WI38 (cell line): ENCODE measurements at regions not wholly inside any gene's neighbourhood (a gene's known extent, or its start where the extent isn't known, plus 50 kb on each side); places are given as distances from the start of the nearest gene placed in this dataset.

Experiments used
- H3K4me3 ChIP-seq: 2 replicates; pipeline ENCODE4 v1.5.1; 2011; ENCODE audit warnings: low read depth, mild to moderate bottlenecking, control low read depth, low read length
- TF ChIP-seq, protein P1 (sequence below): IDR thresholded peaks from 2 replicates; pipeline ENCODE4 v1.5.1; 2012; ENCODE audit warnings: low read depth, mild to moderate bottlenecking, control low read depth, low read length

DNA sequence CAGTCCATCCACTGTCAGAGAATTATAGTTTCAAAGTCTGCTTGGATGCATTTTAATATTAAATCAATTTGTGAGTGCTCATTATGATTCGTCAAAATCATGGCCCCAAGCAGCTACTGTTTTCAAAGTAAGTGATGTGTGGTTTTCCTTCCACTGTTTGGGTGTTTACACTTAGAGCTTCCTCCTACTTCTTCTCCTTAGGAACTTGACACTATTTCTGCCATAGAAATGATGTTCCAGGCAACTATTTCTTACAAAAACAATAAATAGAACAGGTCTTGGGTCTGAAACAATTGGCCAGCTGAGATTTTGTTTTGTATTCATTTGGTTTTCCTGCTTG, 132.8 kb upstream of the RAI14 start:
- TF ChIP-seq, protein P1, sequence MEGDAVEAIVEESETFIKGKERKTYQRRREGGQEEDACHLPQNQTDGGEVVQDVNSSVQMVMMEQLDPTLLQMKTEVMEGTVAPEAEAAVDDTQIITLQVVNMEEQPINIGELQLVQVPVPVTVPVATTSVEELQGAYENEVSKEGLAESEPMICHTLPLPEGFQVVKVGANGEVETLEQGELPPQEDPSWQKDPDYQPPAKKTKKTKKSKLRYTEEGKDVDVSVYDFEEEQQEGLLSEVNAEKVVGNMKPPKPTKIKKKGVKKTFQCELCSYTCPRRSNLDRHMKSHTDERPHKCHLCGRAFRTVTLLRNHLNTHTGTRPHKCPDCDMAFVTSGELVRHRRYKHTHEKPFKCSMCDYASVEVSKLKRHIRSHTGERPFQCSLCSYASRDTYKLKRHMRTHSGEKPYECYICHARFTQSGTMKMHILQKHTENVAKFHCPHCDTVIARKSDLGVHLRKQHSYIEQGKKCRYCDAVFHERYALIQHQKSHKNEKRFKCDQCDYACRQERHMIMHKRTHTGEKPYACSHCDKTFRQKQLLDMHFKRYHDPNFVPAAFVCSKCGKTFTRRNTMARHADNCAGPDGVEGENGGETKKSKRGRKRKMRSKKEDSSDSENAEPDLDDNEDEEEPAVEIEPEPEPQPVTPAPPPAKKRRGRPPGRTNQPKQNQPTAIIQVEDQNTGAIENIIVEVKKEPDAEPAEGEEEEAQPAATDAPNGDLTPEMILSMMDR = no peak
- H3K4me3 ChIP-seq = no peak overlapping the region

DNA sequence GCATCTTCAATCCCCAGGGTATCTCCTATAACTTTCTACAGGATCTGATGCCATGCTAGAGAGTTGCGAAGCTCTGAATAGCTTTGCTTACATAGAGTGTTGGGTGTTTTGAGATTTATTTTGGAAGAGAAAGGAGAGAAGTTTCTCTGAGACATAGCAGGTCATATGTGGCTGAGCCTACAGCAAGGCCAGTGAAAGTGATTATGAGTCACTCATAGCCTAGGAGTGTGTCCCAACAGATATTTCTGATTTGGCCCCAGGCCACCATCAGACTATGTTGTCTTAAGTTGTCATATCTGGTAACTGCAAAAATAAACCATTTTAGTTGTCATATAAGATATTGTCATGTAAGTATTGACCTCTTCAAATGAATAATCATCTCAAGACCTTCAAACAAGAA, 132.0 kb upstream of the RAI14 start:
- TF ChIP-seq, protein P1 = no peak
- no peak overlapping the region for H3K4me3 ChIP-seq

DNA sequence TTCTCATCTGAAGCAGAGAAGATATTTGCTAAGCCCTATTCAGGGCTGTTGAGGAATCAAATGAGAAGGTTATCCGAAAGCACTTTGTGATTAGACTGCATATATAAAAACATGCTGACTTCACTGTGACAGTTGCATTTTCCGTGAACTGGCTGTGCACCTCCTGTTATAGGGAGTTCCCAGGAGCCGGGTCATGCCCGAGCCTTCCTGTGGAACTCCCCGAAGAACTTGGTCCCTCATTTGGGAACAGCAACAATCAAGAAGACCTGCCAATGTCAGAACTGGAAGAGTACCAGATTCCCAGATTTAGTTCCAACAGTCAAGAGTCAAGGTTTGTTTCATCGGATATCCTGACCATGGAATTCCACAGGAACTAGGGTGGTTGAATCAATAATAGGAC, 130.4 kb upstream of the RAI14 start:
- TF ChIP-seq, protein P1 = no peak
- no peak overlapping the region for H3K4me3 ChIP-seq

DNA sequence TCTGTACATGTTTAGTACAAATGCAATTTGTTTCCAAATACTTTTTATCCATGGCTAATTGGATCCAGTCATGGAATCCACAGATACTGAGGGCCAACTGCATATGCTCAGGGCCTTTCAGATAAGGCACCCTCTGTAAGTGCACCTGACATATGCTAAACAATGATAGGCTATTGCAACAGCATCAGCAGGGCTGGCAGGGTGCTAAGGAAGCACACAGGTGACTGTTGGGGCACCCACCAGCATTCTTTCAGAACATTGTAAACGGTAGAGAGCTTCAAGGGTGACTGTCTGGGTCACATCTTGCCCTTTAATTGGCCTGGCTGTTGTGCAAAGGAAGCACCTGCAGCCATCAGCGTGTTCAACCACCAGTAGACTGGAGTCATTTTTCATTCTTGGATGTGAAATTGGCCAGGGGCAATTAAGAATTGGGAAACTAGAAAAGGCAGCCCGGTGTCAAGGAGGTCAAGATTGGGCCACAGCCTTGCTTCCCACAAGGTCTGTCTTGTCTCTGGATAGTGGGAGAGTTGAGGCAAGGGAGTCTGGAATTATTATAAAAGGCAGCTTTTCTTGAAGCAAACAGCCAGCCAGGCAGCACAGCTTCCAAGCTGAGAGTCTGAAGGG, 129.3 kb upstream of the RAI14 start:
- H3K4me3 ChIP-seq = no peak overlapping the region
- TF ChIP-seq, protein P1 = no peak

DNA sequence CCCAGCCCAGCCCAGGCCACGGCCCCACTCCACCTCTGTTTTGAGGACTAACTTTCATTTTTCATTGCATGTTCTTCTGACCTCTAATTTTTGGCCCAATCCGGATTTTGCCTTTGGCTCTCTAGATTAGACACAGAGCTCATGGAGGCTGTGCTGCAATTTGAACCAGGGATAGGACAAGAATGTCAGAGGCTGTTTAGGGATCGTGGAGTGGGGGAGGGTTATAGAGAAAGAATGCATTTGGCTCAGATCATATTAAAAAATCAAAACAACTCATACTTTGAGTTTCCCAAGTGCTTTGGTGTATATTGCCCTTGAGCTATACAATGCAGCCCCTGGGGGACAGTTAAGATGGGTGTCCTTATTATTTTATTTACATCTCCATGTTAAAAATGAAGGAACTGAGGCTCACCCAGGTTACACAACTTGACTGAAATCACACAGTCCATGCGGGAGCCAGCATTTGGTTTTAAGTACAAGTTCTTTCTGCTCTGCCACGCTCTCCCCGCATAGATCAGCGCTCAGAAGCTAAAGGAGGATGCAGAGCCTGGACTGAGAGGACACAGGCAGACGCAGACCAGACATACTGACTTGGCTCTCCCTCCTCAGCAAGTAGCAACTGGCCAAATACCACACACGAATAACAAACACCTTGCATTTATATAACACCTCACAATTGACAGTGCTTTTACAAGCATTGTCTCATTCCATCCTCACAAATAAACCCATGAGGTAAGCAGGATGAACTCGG, 126.4 kb upstream of the RAI14 start:
- H3K4me3 ChIP-seq = peak overlapping the region; percentile 18; the same call in 1 of the 2 replicates
- TF ChIP-seq, protein P1 = no peak

DNA sequence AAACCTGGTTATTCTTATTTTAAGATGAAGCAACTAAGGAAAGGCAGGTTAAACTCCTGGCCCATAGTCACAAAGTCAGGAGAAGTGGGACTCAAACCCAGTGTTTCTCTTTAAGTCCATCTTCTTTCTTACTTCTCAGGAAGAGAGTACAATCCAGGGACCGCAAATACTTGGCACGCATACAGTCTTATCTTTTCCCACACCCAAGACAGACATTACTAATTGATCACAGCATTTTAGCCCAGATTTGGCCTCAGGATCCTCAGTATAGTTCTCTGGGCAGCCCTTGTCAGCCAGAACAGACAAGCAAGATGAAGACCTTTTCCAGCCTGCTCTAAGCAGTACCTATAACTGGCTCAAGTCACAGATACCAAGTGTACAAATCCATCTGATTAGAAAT, 125.5 kb upstream of the RAI14 start:
- TF ChIP-seq, protein P1 = no peak
- H3K4me3 ChIP-seq = no peak overlapping the region

DNA sequence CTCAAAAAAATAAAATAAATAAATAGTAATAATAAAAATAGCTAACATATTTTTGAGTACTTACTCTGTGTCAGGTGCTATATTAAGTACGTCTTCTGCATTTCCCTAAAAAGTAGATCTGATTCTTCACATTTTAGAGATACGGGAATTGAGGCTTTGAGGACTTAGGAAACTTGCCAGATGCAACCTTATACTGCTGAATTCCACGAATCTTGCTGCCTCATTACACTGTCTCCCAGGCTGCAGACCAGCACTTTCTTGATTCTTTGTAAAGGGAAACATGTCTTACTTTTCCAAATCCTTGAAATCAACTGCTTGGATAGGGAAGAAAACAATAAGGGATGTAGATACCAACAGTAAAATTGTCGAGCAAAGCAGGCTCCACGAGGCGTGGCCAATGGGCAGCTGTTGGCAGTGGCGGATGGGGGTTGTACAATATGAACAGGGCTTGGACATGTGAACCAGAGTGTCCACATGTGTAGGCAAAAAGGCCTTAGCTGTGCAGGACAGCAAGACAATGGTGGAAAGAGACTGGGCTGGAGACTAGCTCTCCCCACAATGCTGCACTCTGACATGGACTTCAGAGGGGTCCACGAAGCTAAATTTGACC, 124.3 kb upstream of the RAI14 start:
- TF ChIP-seq, protein P1 = no peak
- H3K4me3 ChIP-seq = no peak overlapping the region
